PC-3 (cell line): ENCODE measurements at regions not wholly inside any gene's neighbourhood (a gene's known extent, or its start where the extent isn't known, plus 50 kb on each side); places are given as distances from the start of the nearest gene placed in this dataset.

Experiments
- EZH2 ChIP-seq: fragments of 300-600 bp; sonication (generic); IDR thresholded peaks from one replicate; pipeline ENCODE4 v1.6.1; 2017; ENCODE audit warnings: antibody characterized with exemption, mild to moderate bottlenecking, low read length; ENCODE audit not compliant: unreplicated experiment
- TF ChIP-seq, protein P1 (sequence below): fragments of 300-600 bp; sonication (generic); conservative IDR thresholded peaks from 2 replicates; pipeline ENCODE4 v1.5.1; 2017; ENCODE audit warnings: antibody characterized with exemption, low read depth, mild to moderate bottlenecking, low read length

DNA sequence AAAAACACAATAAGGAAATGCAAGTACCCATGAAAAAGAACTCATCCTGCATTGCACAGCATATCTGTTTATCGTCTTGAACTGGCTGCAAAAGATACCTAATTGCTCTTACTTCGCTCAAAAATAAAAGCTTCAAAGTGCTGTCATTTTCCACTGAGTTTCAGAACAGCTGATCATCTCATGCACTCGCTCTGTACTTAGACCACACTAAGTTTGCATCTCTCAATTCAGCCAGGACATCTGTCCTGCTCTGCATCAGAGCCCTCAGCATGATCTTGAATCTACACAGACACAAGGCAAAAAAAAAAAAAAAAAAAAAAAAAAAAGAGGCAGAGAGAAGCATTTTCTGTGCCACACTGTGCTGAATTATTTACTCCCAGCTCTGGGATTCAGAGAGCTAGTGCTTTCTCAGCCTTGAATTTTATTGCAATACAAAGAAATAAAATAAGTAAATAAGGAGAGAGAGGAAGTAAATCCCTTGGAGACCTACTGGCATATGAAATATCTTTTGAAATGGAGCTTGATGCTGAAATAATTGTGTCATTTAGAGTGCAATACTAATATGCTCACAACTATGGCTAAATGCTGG lies 81.3 kb downstream of the PPP1R2C start:
- TF ChIP-seq, protein P1, sequence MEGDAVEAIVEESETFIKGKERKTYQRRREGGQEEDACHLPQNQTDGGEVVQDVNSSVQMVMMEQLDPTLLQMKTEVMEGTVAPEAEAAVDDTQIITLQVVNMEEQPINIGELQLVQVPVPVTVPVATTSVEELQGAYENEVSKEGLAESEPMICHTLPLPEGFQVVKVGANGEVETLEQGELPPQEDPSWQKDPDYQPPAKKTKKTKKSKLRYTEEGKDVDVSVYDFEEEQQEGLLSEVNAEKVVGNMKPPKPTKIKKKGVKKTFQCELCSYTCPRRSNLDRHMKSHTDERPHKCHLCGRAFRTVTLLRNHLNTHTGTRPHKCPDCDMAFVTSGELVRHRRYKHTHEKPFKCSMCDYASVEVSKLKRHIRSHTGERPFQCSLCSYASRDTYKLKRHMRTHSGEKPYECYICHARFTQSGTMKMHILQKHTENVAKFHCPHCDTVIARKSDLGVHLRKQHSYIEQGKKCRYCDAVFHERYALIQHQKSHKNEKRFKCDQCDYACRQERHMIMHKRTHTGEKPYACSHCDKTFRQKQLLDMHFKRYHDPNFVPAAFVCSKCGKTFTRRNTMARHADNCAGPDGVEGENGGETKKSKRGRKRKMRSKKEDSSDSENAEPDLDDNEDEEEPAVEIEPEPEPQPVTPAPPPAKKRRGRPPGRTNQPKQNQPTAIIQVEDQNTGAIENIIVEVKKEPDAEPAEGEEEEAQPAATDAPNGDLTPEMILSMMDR, result no peak
- TF ChIP-seq EZH2, result no peak
